GM12878 (cell line): ENCODE measurements at regions not wholly inside any gene's neighbourhood (a gene's known extent, or its start where the extent isn't known, plus 50 kb on each side); places are given as distances from the start of the nearest gene placed in this dataset.

ENCODE experiments used
- ATF2 ChIP-seq: IDR thresholded peaks from 2 replicates; pipeline ENCODE4 v1.6.1; 2012; ENCODE audit warnings: low read length, inconsistent platforms
- BHLHE40 ChIP-seq, 2 experiments: fragments of 450-650 bp in 1 of 2; IDR thresholded peaks; 2 replicates each; pipeline ENCODE4 v1.6.1; 2011 to 2017; ENCODE audit warnings: low read depth in 2 of 2, borderline replicate concordance in 1 of 2, improper control_type of control experiment in 1 of 2, low read length in 1 of 2, mild to moderate bottlenecking in 1 of 2
- ELK1 ChIP-seq: IDR thresholded peaks from 2 replicates; pipeline ENCODE4 v1.6.1; 2012; ENCODE audit warnings: low read depth, low read length, improper control_type of control experiment
- FOXM1 ChIP-seq: IDR thresholded peaks from 2 replicates; pipeline ENCODE4 v1.6.1; 2012; ENCODE audit warnings: low read depth, mild to moderate bottlenecking, inconsistent platforms, low read length, moderate library complexity
- JUNB ChIP-seq: IDR thresholded peaks from 2 replicates; pipeline ENCODE4 v1.6.1; 2016; ENCODE audit warnings: antibody characterized with exemption, mild to moderate bottlenecking
- NFIC ChIP-seq: IDR thresholded peaks from 2 replicates; pipeline ENCODE4 v1.6.1; 2012; ENCODE audit warnings: low read depth, mild to moderate bottlenecking, inconsistent platforms, low read length, moderate library complexity
- POLR2A ChIP-seq: IDR thresholded peaks from 2 replicates; pipeline ENCODE4 v1.6.1; 2011; ENCODE audit warnings: low read depth, mild to moderate bottlenecking, low read length
- POLR2AphosphoS5 ChIP-seq: IDR thresholded peaks from 2 replicates; pipeline ENCODE4 v1.6.1; 2011; ENCODE audit warnings: mild to moderate bottlenecking, low read length, inconsistent platforms
- RBBP5 ChIP-seq: fragments of 200-600 bp; sonication (generic); conservative IDR thresholded peaks from 2 replicates; pipeline ENCODE4 v1.6.1; 2016
- SREBF1 ChIP-seq: IDR thresholded peaks from 2 replicates; pipeline ENCODE4 v1.6.1; 2012; ENCODE audit warnings: mild to moderate bottlenecking, low read length
- TAF1 ChIP-seq: IDR thresholded peaks from 2 replicates; pipeline ENCODE4 v1.6.1; 2011; ENCODE audit warnings: mild to moderate bottlenecking, low read depth, low read length, borderline replicate concordance
- ZNF207 ChIP-seq: fragments of 450-650 bp; IDR thresholded peaks from 2 replicates; pipeline ENCODE4 v1.6.1; 2014; ENCODE audit warnings: antibody characterized with exemption, mild to moderate bottlenecking, borderline replicate concordance
- TF ChIP-seq, protein P1 (sequence below): IDR thresholded peaks from 2 replicates; pipeline ENCODE4 v1.6.1; 2011; ENCODE audit warnings: low read depth, mild to moderate bottlenecking, low read length, moderate library complexity, borderline replicate concordance; ENCODE audit errors: extremely low read depth
- TF ChIP-seq, protein P2 (sequence below), 3 experiments: IDR thresholded peaks in 2 of 3; conservative IDR thresholded peaks in 1 of 3; 2 replicates each; pipeline ENCODE4 v1.5.1; 2011; ENCODE audit warnings: low read depth in 3 of 3, low read length in 3 of 3, mild to moderate bottlenecking in 3 of 3, control low read depth in 2 of 3, moderate library complexity in 2 of 3, inconsistent platforms in 1 of 3, mixed read lengths in 1 of 3; ENCODE audit not compliant: control insufficient read depth in 2 of 3, insufficient read depth in 1 of 3; ENCODE audit errors: extremely low read depth in 1 of 3

DNA sequence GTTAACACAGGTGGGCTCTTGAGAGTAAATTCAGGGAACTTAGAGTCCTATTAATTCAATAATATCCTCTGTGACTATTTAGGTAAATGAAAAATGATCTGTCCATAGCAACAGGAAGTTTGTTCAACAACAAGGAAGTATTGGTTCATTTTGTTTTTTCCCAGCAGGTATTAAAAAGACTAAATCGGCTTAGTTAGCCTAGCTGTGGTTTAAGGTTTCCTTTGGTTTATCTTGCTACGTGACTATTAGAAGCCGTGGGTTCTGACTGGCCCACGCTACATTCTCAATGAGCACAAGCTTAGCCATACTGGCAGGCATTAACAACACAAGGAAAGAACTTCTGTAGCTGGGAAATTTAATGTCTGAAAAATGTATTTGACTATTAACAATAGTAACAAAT is 168.8 kb upstream of the HS3ST1 start:
- TF ChIP-seq NFIC (no peak), JUNB (no peak), POLR2AphosphoS5 (no peak), SREBF1 (no peak), FOXM1 (no peak), ELK1 (no peak), RBBP5 (no peak), TAF1 (no peak), BHLHE40 (IDR thresholded peaks at IDR 0.05; ENCODE audit: borderline replicate concordance in 1 of 2, low read depth in 2 of 2, low read length in 1 of 2) (no peak), ATF2 (no peak), POLR2A (no peak), ZNF207 (no peak)
- TF ChIP-seq, protein P1, sequence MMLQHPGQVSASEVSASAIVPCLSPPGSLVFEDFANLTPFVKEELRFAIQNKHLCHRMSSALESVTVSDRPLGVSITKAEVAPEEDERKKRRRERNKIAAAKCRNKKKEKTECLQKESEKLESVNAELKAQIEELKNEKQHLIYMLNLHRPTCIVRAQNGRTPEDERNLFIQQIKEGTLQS = no peak
- TF ChIP-seq, protein P2, sequence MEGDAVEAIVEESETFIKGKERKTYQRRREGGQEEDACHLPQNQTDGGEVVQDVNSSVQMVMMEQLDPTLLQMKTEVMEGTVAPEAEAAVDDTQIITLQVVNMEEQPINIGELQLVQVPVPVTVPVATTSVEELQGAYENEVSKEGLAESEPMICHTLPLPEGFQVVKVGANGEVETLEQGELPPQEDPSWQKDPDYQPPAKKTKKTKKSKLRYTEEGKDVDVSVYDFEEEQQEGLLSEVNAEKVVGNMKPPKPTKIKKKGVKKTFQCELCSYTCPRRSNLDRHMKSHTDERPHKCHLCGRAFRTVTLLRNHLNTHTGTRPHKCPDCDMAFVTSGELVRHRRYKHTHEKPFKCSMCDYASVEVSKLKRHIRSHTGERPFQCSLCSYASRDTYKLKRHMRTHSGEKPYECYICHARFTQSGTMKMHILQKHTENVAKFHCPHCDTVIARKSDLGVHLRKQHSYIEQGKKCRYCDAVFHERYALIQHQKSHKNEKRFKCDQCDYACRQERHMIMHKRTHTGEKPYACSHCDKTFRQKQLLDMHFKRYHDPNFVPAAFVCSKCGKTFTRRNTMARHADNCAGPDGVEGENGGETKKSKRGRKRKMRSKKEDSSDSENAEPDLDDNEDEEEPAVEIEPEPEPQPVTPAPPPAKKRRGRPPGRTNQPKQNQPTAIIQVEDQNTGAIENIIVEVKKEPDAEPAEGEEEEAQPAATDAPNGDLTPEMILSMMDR (IDR thresholded peaks at IDR 0.05 in 2 of 3, conservative IDR thresholded peaks at IDR 0.05 in 1 of 3; ENCODE audit: control insufficient read depth in 2 of 3, extremely low read depth in 1 of 3, insufficient read depth in 1 of 3, low read depth in 3 of 3, low read length in 3 of 3) = no peak
